Esophagus muscularis mucosa (tissue), 4 donors: ENCODE measurements at regions not wholly inside any gene's neighbourhood (a gene's known extent, or its start where the extent isn't known, plus 50 kb on each side); places are given as distances from the start of the nearest gene placed in this dataset.

Experiments used
- DNase-seq: peaks from one replicate; pipeline ENCODE4 v3.0.0-alpha.2; 2017; ENCODE audit errors: extremely low spot score
- H3K27ac ChIP-seq, 4 donors: fragments of 200-600 bp; sonication (generic); replicated peaks in 1 of 4; 1 replicate in 3 of 4; 2 replicates in 1 of 4; pipeline ENCODE4 v1.5.1; 2016 to 2019; ENCODE audit warnings: mild to moderate bottlenecking in 1 of 4
- H3K27me3 ChIP-seq, 4 donors: fragments of 200-600 bp; sonication (generic); one replicate each; pipeline versions ENCODE4 v1.5.1 to v1.6.0; 2016 to 2019
- H3K36me3 ChIP-seq, 4 donors: fragments of 200-600 bp; sonication (generic); one replicate each; pipeline ENCODE4 v1.5.1; 2016 to 2019
- H3K4me1 ChIP-seq, 4 donors: fragments of 200-600 bp; sonication (generic); one replicate each; pipeline ENCODE4 v1.5.1; 2016 to 2019
- H3K4me3 ChIP-seq, 4 donors: fragments of 200-600 bp; sonication (generic); 1 replicate in 2 of 4; 2 replicates in 2 of 4; pipeline ENCODE4 v1.5.1; 2016 to 2019; ENCODE audit warnings: mild to moderate bottlenecking in 4 of 4, moderate library complexity in 1 of 4
- H3K9me3 ChIP-seq, 4 donors: fragments of 200-600 bp; sonication (generic); 1 replicate in 3 of 4; 2 replicates in 1 of 4; pipeline ENCODE4 v1.5.1; 2016 to 2019
- CTCF ChIP-seq, 3 experiments: fragments of 200-600 bp in 2 of 3; fragments of 450-650 bp in 1 of 3; sonication (generic) in 2 of 3; IDR thresholded peaks; one replicate each; pipeline ENCODE4 v1.5.1; 2017 to 2019; ENCODE audit warnings: antibody characterized with exemption in 3 of 3, mild to moderate bottlenecking in 2 of 3, moderate library complexity in 1 of 3
- EP300 ChIP-seq: sonication (generic); formaldehyde crosslinking; IDR thresholded peaks from one replicate; pipeline ENCODE4 v1.6.1; 2017; ENCODE audit warnings: antibody characterized with exemption
- POLR2A ChIP-seq: fragments of 450-650 bp; IDR thresholded peaks from one replicate; pipeline ENCODE4 v1.6.1; 2017; ENCODE audit warnings: antibody characterized with exemption, moderate library complexity, mild to moderate bottlenecking, low read depth
- POLR2AphosphoS5 ChIP-seq, 2 donors: sonication (generic); formaldehyde crosslinking; IDR thresholded peaks; one replicate each; pipeline ENCODE4 v1.6.1; 2017; ENCODE audit warnings: antibody characterized with exemption in 2 of 2
- WGBS: methylation state at CpG from one replicate; pipeline ENCODE4 v1.1.5; 2018; 5-methylcytosine and 5-hydroxymethylcytosine counted together
- intact Hi-C: fragments of 100-400 bp; cut with DNase I; formaldehyde crosslinking; loops from one replicate; pipeline ENCODE4 v1.15.1; 2023
- small RNA-seq, 3 donors: library from RNA; depleted of rRNA; stranded (forward); fragments of <200 nt; gene quantifications; one replicate each; pipeline ENCODE3, GENCODE V24; 2016

- no peaks in the 10 kb centered on the region for H3K9me3 ChIP-seq
- H3K27me3 ChIP-seq: no peaks in the 10 kb centered on the region
- no peak overlapping the region for H3K27ac ChIP-seq
- TF ChIP-seq EP300 (no peak), POLR2AphosphoS5 (IDR thresholded peaks at IDR 0.05) (no peak), CTCF (IDR thresholded peaks at IDR 0.05) (no peak), POLR2A (no peak)
- intact Hi-C loops: no loop called here
- DNase-seq: peak; percentile 91
- H3K4me1 ChIP-seq: no peaks in the 10 kb centered on the region
- no peak overlapping the region for H3K4me3 ChIP-seq
- no peaks in the 10 kb centered on the region for H3K36me3 ChIP-seq
- 84% methylated on average over 3 of the region's 4 CpGs for WGBS
These were observed 206.3 kb downstream of the IGSF11 start for GRCh38 chr3:118828351-118828750.

GRCh38 chr3:118833075-118833474 is 201.6 kb downstream of the IGSF11 start:
- H3K27me3 ChIP-seq: no peaks in the 10 kb centered on the region
- H3K4me3 ChIP-seq: no peak overlapping the region
- DNase-seq: peak; percentile 57
- H3K4me1 ChIP-seq: no peaks in the 10 kb centered on the region
- 50% methylated on average over 6 of the region's 6 CpGs for WGBS
- no peaks in the 10 kb centered on the region for H3K36me3 ChIP-seq
- intact Hi-C loops: no loop called here
- TF ChIP-seq POLR2A: no peak
- TF ChIP-seq POLR2AphosphoS5 (IDR thresholded peaks at IDR 0.05): no peak
- H3K9me3 ChIP-seq: no peaks in the 10 kb centered on the region
- no peak overlapping the region for H3K27ac ChIP-seq

- H3K27me3 ChIP-seq: no peaks in the 10 kb centered on the region
- H3K27ac ChIP-seq: no peak overlapping the region
- intact Hi-C loops: no loop called here
- no peaks in the 10 kb centered on the region for H3K4me1 ChIP-seq
- no peaks in the 10 kb centered on the region for H3K36me3 ChIP-seq
- 50% methylated on average over 1 of the region's 1 CpG for WGBS
- peaks cover 0 to 28% (median 13%) of the 10 kb centered on the region in 4 donors for H3K9me3 ChIP-seq
- TF ChIP-seq POLR2A (no peak), CTCF (IDR thresholded peaks at IDR 0.05) (no peak), POLR2AphosphoS5 (IDR thresholded peaks at IDR 0.05) (no peak), EP300 (no peak)
- no peak for DNase-seq
- H3K4me3 ChIP-seq: no peak overlapping the region
These were observed 195.8 kb downstream of the IGSF11 start for GRCh38 chr3:118838871-118839270.

- TF ChIP-seq EP300: no peak
- no peak for TF ChIP-seq POLR2A
- TF ChIP-seq POLR2AphosphoS5 (IDR thresholded peaks at IDR 0.05): no peak
- TF ChIP-seq CTCF (IDR thresholded peaks at IDR 0.05): no peak
These were observed 192.3 kb downstream of the IGSF11 start for GRCh38 chr3:118842147-118842863.

GRCh38 chr3:118846176-118846575 is 188.5 kb downstream of the IGSF11 start:
- Histone ChIP-seq H3K9me3 (peaks cover 0 to 24% (median 16%) of the 10 kb centered on the region in 4 donors), H3K27me3 (no peaks in the 10 kb centered on the region), H3K27ac (no peak overlapping the region), H3K4me1 (no peaks in the 10 kb centered on the region), H3K36me3 (no peaks in the 10 kb centered on the region), H3K4me3 (no peak overlapping the region)
- DNase-seq: peak; percentile 72
- intact Hi-C loops: no loop called here
- TF ChIP-seq POLR2A: no peak
- TF ChIP-seq POLR2AphosphoS5 (IDR thresholded peaks at IDR 0.05): no peak
- no peak for TF ChIP-seq EP300
- no peak for TF ChIP-seq CTCF (IDR thresholded peaks at IDR 0.05)
- WGBS: 85% methylated on average over 7 of the region's 7 CpGs

More at GRCh38 chr3:118842147-118842863, 192.3 kb downstream of the IGSF11 start:
- intact Hi-C loops: no loop called here
- no peaks in the 10 kb centered on the region for H3K4me1 ChIP-seq
- no peaks in the 10 kb centered on the region for H3K36me3 ChIP-seq
- no peak overlapping the region for H3K4me3 ChIP-seq
- H3K27ac ChIP-seq: no peak overlapping the region
- peaks cover 0 to 32% (median 16%) of the 10 kb centered on the region in 4 donors for H3K9me3 ChIP-seq
- peak; percentile 55 for DNase-seq
- 95% methylated on average over 7 of the region's 7 CpGs for WGBS
- no peaks in the 10 kb centered on the region for H3K27me3 ChIP-seq

Small RNA genes lying in the stretch of these regions (small RNA-seq; reads per million reads assigned to genes)
- 0 reads per million in 3 donors for gene MIR4447
- gene RF01884: 0 reads per million in 3 donors
- 0 reads per million in 3 donors for gene RNU5E-8P
- 0 reads per million in 3 donors for gene RNU6-1200P
